OCI-LY7 (cell line): ENCODE measurements at regions not wholly inside any gene's neighbourhood (a gene's known extent, or its start where the extent isn't known, plus 50 kb on each side); places are given as distances from the start of the nearest gene placed in this dataset.

Source experiments
- BruUV-seq: library from RNA; stranded (reverse); fragments of 400-500 nt; replicated peaks from 2 replicates; lab custom pipeline; 2021; lab: Mats Ljungman, UMichigan
- CTCF ChIA-PET: fragments of 300-600 bp; sonication (Branson Sonifier 250); formaldehyde crosslinking; loops from one replicate; lab custom pipeline; 2022; ENCODE audit warnings: antibody characterized with exemption; ENCODE audit not compliant: unreplicated experiment; lab: Charles Lee
- POLR2A ChIA-PET: fragments of 300-600 bp; sonication (Branson Sonifier 250); formaldehyde crosslinking; loops from one replicate; lab custom pipeline; 2022; ENCODE audit warnings: antibody characterized with exemption; lab: Charles Lee
- DNase-seq: peaks from one replicate; pipeline ENCODE4 v3.0.0-alpha.2; 2015; ENCODE audit warnings: low spot score
- H2AFZ ChIP-seq: fragments of 200-600 bp; sonication (generic), shearing (Covaris generic); 2 replicates; pipeline ENCODE4 v1.6.1; 2014; ENCODE audit warnings: mild to moderate bottlenecking, antibody characterized with exemption, low read length, moderate library complexity
- H3K27ac ChIP-seq: fragments of 200-600 bp; sonication (generic); 2 replicates; pipeline ENCODE4 v1.5.1; 2014; ENCODE audit warnings: mixed run types, low read depth, mild to moderate bottlenecking, moderate library complexity, low read length, inconsistent platforms; ENCODE audit not compliant: poor library complexity, severe bottlenecking
- H3K36me3 ChIP-seq: fragments of 200-600 bp; sonication (generic); 2 replicates; pipeline ENCODE4 v1.6.1; 2014; ENCODE audit warnings: mild to moderate bottlenecking, antibody characterized with exemption, low read length, moderate library complexity, mixed read lengths; ENCODE audit not compliant: insufficient read depth
- H3K4me1 ChIP-seq: fragments of 200-600 bp; sonication (generic); 2 replicates; pipeline ENCODE4 v1.5.1; 2014; ENCODE audit warnings: mild to moderate bottlenecking, low read length; ENCODE audit not compliant: insufficient read depth, poor library complexity, severe bottlenecking
- H3K4me2 ChIP-seq: fragments of 200-600 bp; sonication (generic); 2 replicates; pipeline ENCODE4 v1.6.1; 2014; ENCODE audit warnings: mild to moderate bottlenecking, low read length
- H3K4me3 ChIP-seq: fragments of 200-600 bp; sonication (generic); 2 replicates; pipeline ENCODE4 v1.5.1; 2014; ENCODE audit warnings: mild to moderate bottlenecking, low read depth, low read length; ENCODE audit not compliant: poor library complexity, severe bottlenecking
- H3K79me2 ChIP-seq: fragments of 200-600 bp; sonication (generic); 2 replicates; pipeline ENCODE4 v1.6.1; 2016; ENCODE audit warnings: low read depth, mild to moderate bottlenecking, low read length, moderate library complexity, mixed read lengths; ENCODE audit not compliant: insufficient read depth
- H3K9me2 ChIP-seq: fragments of 200-600 bp; sonication (generic); 2 replicates; pipeline ENCODE4 v1.6.1; 2016; ENCODE audit warnings: mild to moderate bottlenecking, low read length, mixed read lengths; ENCODE audit not compliant: insufficient read depth
- H3K9me3 ChIP-seq: fragments of 200-600 bp; sonication (generic); 2 replicates; pipeline ENCODE4 v1.6.1; 2014; ENCODE audit warnings: mild to moderate bottlenecking, mixed run types, low read length, mixed read lengths
- H4K20me1 ChIP-seq: fragments of 200-600 bp; sonication (generic); 2 replicates; pipeline ENCODE4 v1.6.1; 2014; ENCODE audit warnings: mild to moderate bottlenecking, antibody characterized with exemption, low read length, moderate library complexity, mixed read lengths; ENCODE audit not compliant: insufficient read depth
- CTCF ChIP-seq: fragments of 200-600 bp; sonication (generic); conservative IDR thresholded peaks from 2 replicates; pipeline ENCODE4 v1.5.1; 2014; ENCODE audit warnings: mild to moderate bottlenecking, antibody characterized with exemption, low read length, moderate library complexity, mixed read lengths
- EZH2phosphoT487 ChIP-seq: fragments of 200-600 bp; sonication (generic); IDR thresholded peaks from 2 replicates; pipeline ENCODE4 v1.6.1; 2018; ENCODE audit warnings: low read depth, borderline replicate concordance, mild to moderate bottlenecking, mixed run types, antibody characterized with exemption, low read length, moderate library complexity, mixed read lengths
- intact Hi-C: fragments of 100-400 bp; cut with micrococcal nuclease; formaldehyde crosslinking; loops from one replicate; pipeline ENCODE4 v1.10.0; 2022; ENCODE audit not compliant: unreplicated experiment

DNA sequence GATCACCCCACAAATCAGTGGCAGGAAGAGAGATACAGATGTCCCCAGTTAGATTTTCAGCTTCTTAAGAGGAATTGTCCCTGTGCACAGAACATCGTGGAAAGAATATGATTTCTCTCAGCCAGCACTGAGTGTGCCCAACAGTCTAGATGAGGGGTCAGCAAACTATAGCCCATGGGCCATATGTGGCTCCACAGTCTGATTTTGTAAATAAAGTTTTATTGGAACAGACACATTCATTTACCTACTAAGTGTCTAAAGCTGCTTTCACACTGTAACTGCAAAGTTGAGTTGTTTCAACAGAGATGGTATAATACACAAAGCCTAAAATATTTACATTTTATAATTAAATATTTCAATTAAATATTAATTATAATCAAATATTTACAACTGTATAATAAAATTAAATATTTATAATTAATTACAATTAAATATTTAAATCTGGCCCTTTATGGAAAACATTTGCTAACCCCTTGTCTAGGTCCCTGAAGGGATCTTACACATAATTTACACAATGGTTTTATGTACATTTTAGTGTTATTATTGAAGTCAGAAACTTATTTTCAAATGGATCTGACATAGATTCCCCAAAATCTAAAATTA, 407.6 kb downstream of the PTPRU start:
- TF ChIP-seq CTCF (no peak), EZH2phosphoT487 (no peak)
- no peaks in the 10 kb centered on the region for H3K36me3 ChIP-seq
- no peak for DNase-seq
- no peaks in the 10 kb centered on the region for H4K20me1 ChIP-seq
- CTCF ChIA-PET, result no interaction called here
- H2AFZ ChIP-seq, result no peak overlapping the region
- POLR2A ChIA-PET, result no interaction called here
- no peak overlapping the region for H3K4me3 ChIP-seq
- BruUV-seq, result no TSS peak
- no peaks in the 10 kb centered on the region for H3K9me3 ChIP-seq
- no peaks in the 10 kb centered on the region for H3K9me2 ChIP-seq
- H3K4me2 ChIP-seq, result no peak overlapping the region
- no peaks in the 10 kb centered on the region for H3K79me2 ChIP-seq
- intact Hi-C loops, result no loop called here
- H3K27ac ChIP-seq, result no peak overlapping the region
- peaks cover 7% of the 10 kb centered on the region for H3K4me1 ChIP-seq

DNA sequence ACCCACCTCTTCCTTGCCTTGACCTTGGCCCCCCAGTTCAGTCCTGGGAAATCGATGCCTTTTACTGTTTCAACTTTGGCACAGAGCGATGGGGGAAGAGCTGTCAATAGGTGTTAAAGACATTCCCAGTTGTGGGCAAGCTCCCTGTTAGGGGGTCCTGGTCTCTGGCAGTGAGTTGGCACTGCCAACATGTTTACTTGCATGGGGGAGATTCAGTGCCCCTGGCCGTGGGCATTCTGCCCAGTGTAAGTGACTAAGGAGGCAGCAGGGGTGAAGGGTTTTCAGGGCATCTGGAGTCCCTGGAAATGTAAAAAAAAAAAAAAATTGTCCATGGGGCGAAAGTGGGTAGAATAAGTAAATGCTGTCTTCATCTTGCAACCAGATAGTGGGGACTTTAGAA, 407.0 kb downstream of the PTPRU start:
- CTCF ChIA-PET, result no interaction called here

More for the DNA sequence above, 407.0 kb downstream of the PTPRU start:
- no TSS peak for BruUV-seq
- Histone ChIP-seq H3K4me1 (peaks cover 7% of the 10 kb centered on the region), H4K20me1 (no peaks in the 10 kb centered on the region), H2AFZ (no peak overlapping the region), H3K79me2 (no peaks in the 10 kb centered on the region), H3K27ac (no peak overlapping the region), H3K9me2 (no peaks in the 10 kb centered on the region), H3K4me2 (no peak overlapping the region), H3K36me3 (no peaks in the 10 kb centered on the region), H3K9me3 (no peaks in the 10 kb centered on the region), H3K4me3 (no peak overlapping the region)
- TF ChIP-seq EZH2phosphoT487 (no peak), CTCF (no peak)
- no peak for DNase-seq
- intact Hi-C loops, result no loop called here
- POLR2A ChIA-PET, result no interaction called here
